Erythroblast (primary cell): ENCODE measurements at regions not wholly inside any gene's neighbourhood (a gene's known extent, or its start where the extent isn't known, plus 50 kb on each side); places are given as distances from the start of the nearest gene placed in this dataset.

Source experiments
- GATA1 ChIP-seq: IDR thresholded peaks from 2 replicates; pipeline ENCODE4 v1.6.1; 2011; ENCODE audit warnings: low read depth, mild to moderate bottlenecking, control low read depth, low read length, moderate library complexity
- POLR2A ChIP-seq: IDR thresholded peaks from 2 replicates; pipeline ENCODE4 v1.6.1; 2011; ENCODE audit warnings: mild to moderate bottlenecking, low read length

- no peak for TF ChIP-seq POLR2A
- TF ChIP-seq GATA1 = no peak
Observed at GRCh38 chr1:194503209-194503608, 1316.8 kb upstream of the B3GALT2 start.
